ENCODE measurements at regions not wholly inside any gene's neighbourhood (a gene's known extent, or its start where the extent isn't known, plus 50 kb on each side); places are given as distances from the start of the nearest gene placed in this dataset.

GRCh38 chr6:101015541-101015940 lies 134.4 kb upstream of the ASCC3 start:
- no peaks in the 10 kb centered on the region for H3K27me3 Mint-ChIP-seq
- POLR2A ChIA-PET, result no interaction called here
- intact Hi-C loops (cut with DNase I, micrococcal nuclease), result no loop called here
- ATAC-seq, result no peak
- no peak overlapping the region for H3K27ac Mint-ChIP-seq
- no peak for DNase-seq
- peaks cover 26% of the 10 kb centered on the region for H3K4me1 Mint-ChIP-seq
- H3K36me3 Mint-ChIP-seq (ENCODE audit: low read depth), result no peaks in the 10 kb centered on the region
- H3K9me3 Mint-ChIP-seq (ENCODE audit: low read depth), result no peaks in the 10 kb centered on the region
- H3K4me3 Mint-ChIP-seq, result no peak overlapping the region
- CTCF ChIA-PET, result no interaction called here

- intact Hi-C loops (cut with DNase I, micrococcal nuclease), result no loop called here
- Mint-ChIP-seq H3K27me3 (no peaks in the 10 kb centered on the region), H3K4me1 (peaks cover 20% of the 10 kb centered on the region), H3K4me3 (no peak overlapping the region), H3K9me3 (ENCODE audit: low read depth) (no peaks in the 10 kb centered on the region), H3K36me3 (ENCODE audit: low read depth) (no peaks in the 10 kb centered on the region), H3K27ac (no peak overlapping the region)
- ChIA-PET CTCF (no interaction called here), POLR2A (no interaction called here)
- DNase-seq (no peak), ATAC-seq (no peak)
Measured at GRCh38 chr6:101016163-101016562, 135.0 kb upstream of the ASCC3 start.

GRCh38 chr6:101018157-101018556 lies 137.0 kb upstream of the ASCC3 start:
- DNase-seq, result no peak
- Mint-ChIP-seq H3K27me3 (no peaks in the 10 kb centered on the region), H3K36me3 (ENCODE audit: low read depth) (no peaks in the 10 kb centered on the region), H3K27ac (no peak overlapping the region), H3K4me3 (no peak overlapping the region), H3K9me3 (ENCODE audit: low read depth) (no peaks in the 10 kb centered on the region), H3K4me1 (peaks cover 5% of the 10 kb centered on the region)
- CTCF ChIA-PET, result interaction anchor here (0.6 kb wide), 1 partner anchor 102 kb away, joined by 3 read pairs; no protein-coding TSS in a partner anchor
- intact Hi-C loops (cut with DNase I, micrococcal nuclease), result no loop called here
- POLR2A ChIA-PET, result no interaction called here
- ATAC-seq, result no peak

GRCh38 chr6:101021504-101021903 lies 140.4 kb upstream of the ASCC3 start:
- intact Hi-C loops (cut with DNase I, micrococcal nuclease), result no loop called here
- no peaks in the 10 kb centered on the region for H3K36me3 Mint-ChIP-seq (ENCODE audit: low read depth)
- H3K27ac Mint-ChIP-seq, result no peak overlapping the region
- ChIA-PET POLR2A (no interaction called here), CTCF (no interaction called here)
- H3K27me3 Mint-ChIP-seq, result no peaks in the 10 kb centered on the region
- ATAC-seq (no peak), DNase-seq (no peak)
- no peak overlapping the region for H3K4me3 Mint-ChIP-seq
- no peaks in the 10 kb centered on the region for H3K4me1 Mint-ChIP-seq
- peaks cover 2% of the 10 kb centered on the region for H3K9me3 Mint-ChIP-seq (ENCODE audit: low read depth)

- Mint-ChIP-seq H3K9me3 (ENCODE audit: low read depth) (peaks cover 3% of the 10 kb centered on the region), H3K27me3 (peaks cover 2% of the 10 kb centered on the region), H3K36me3 (ENCODE audit: low read depth) (no peaks in the 10 kb centered on the region), H3K4me1 (no peaks in the 10 kb centered on the region), H3K27ac (no peak overlapping the region), H3K4me3 (no peak overlapping the region)
- DNase-seq (no peak), ATAC-seq (no peak)
- CTCF ChIA-PET, result no interaction called here
- intact Hi-C loops (cut with DNase I, micrococcal nuclease), result no loop called here
- POLR2A ChIA-PET, result no interaction called here
Measured at GRCh38 chr6:101042966-101043365, 161.8 kb upstream of the ASCC3 start.

GRCh38 chr6:101058296-101058695 lies 177.2 kb upstream of the ASCC3 start:
- no peak overlapping the region for H3K27ac Mint-ChIP-seq
- H3K4me3 Mint-ChIP-seq, result no peak overlapping the region
- intact Hi-C loops (cut with DNase I, micrococcal nuclease), result no loop called here
- H3K4me1 Mint-ChIP-seq, result no peaks in the 10 kb centered on the region
- POLR2A ChIA-PET, result no interaction called here
- no peak for DNase-seq
- H3K9me3 Mint-ChIP-seq (ENCODE audit: low read depth), result peaks cover 6% of the 10 kb centered on the region
- peaks cover 2% of the 10 kb centered on the region for H3K27me3 Mint-ChIP-seq
- CTCF ChIA-PET, result no interaction called here
- ATAC-seq, result no peak
- no peaks in the 10 kb centered on the region for H3K36me3 Mint-ChIP-seq (ENCODE audit: low read depth)

- H3K4me3 Mint-ChIP-seq, result no peak overlapping the region
- peaks cover 2% of the 10 kb centered on the region for H3K27me3 Mint-ChIP-seq
- no peak overlapping the region for H3K27ac Mint-ChIP-seq
- H3K36me3 Mint-ChIP-seq (ENCODE audit: low read depth), result no peaks in the 10 kb centered on the region
- CTCF ChIA-PET, result no interaction called here
- intact Hi-C loops (cut with DNase I, micrococcal nuclease), result no loop called here
- peaks cover 20% of the 10 kb centered on the region for H3K9me3 Mint-ChIP-seq (ENCODE audit: low read depth)
- POLR2A ChIA-PET, result no interaction called here
- DNase-seq (no peak), ATAC-seq (no peak)
- no peaks in the 10 kb centered on the region for H3K4me1 Mint-ChIP-seq
Measured at GRCh38 chr6:101066481-101066880, 185.4 kb upstream of the ASCC3 start.

GRCh38 chr6:101069191-101069795 lies 188.2 kb upstream of the ASCC3 start:
- H3K9me3 Mint-ChIP-seq (ENCODE audit: low read depth), result peaks cover 16% of the 10 kb centered on the region
- no peaks in the 10 kb centered on the region for H3K4me1 Mint-ChIP-seq
- DNase-seq, result no peak
- ATAC-seq, result no peak
- CTCF ChIA-PET, result no interaction called here
- H3K36me3 Mint-ChIP-seq (ENCODE audit: low read depth), result no peaks in the 10 kb centered on the region
- no peak overlapping the region for H3K27ac Mint-ChIP-seq
- no peak overlapping the region for H3K4me3 Mint-ChIP-seq
- POLR2A ChIA-PET, result no interaction called here
- intact Hi-C loops (cut with DNase I, micrococcal nuclease), result no loop called here
- H3K27me3 Mint-ChIP-seq, result peaks cover 2% of the 10 kb centered on the region

- ATAC-seq, result no peak
- Mint-ChIP-seq H3K27ac (no peak overlapping the region), H3K9me3 (ENCODE audit: low read depth) (peaks cover 10% of the 10 kb centered on the region), H3K36me3 (ENCODE audit: low read depth) (no peaks in the 10 kb centered on the region), H3K4me1 (no peaks in the 10 kb centered on the region), H3K27me3 (peaks cover 2% of the 10 kb centered on the region), H3K4me3 (no peak overlapping the region)
- DNase-seq, result no peak
- intact Hi-C loops (cut with DNase I, micrococcal nuclease), result no loop called here
- ChIA-PET POLR2A (no interaction called here), CTCF (no interaction called here)
Measured at GRCh38 chr6:101070044-101070608, 189.0 kb upstream of the ASCC3 start.

GRCh38 chr6:101077344-101077743 lies 196.2 kb upstream of the ASCC3 start:
- intact Hi-C loops (cut with DNase I, micrococcal nuclease), result no loop called here
- CTCF ChIA-PET, result no interaction called here
- H3K9me3 Mint-ChIP-seq (ENCODE audit: low read depth), result peaks cover 4% of the 10 kb centered on the region
- no peaks in the 10 kb centered on the region for H3K4me1 Mint-ChIP-seq
- H3K36me3 Mint-ChIP-seq (ENCODE audit: low read depth), result no peaks in the 10 kb centered on the region
- DNase-seq, result no peak
- POLR2A ChIA-PET, result no interaction called here
- no peaks in the 10 kb centered on the region for H3K27me3 Mint-ChIP-seq
- no peak for ATAC-seq
- no peak overlapping the region for H3K4me3 Mint-ChIP-seq
- no peak overlapping the region for H3K27ac Mint-ChIP-seq

- ChIA-PET CTCF (no interaction called here), POLR2A (no interaction called here)
- Mint-ChIP-seq H3K4me3 (no peak overlapping the region), H3K4me1 (no peaks in the 10 kb centered on the region), H3K9me3 (ENCODE audit: low read depth) (peaks cover 3% of the 10 kb centered on the region), H3K27me3 (no peaks in the 10 kb centered on the region), H3K27ac (no peak overlapping the region), H3K36me3 (ENCODE audit: low read depth) (no peaks in the 10 kb centered on the region)
- DNase-seq, result no peak
- intact Hi-C loops (cut with DNase I, micrococcal nuclease), result no loop called here
- ATAC-seq, result no peak
Measured at GRCh38 chr6:101079696-101080270, 198.7 kb upstream of the ASCC3 start.

- no peaks in the 10 kb centered on the region for H3K4me1 Mint-ChIP-seq
- no peak overlapping the region for H3K4me3 Mint-ChIP-seq
- intact Hi-C loops (cut with DNase I, micrococcal nuclease), result no loop called here
- peaks cover 3% of the 10 kb centered on the region for H3K9me3 Mint-ChIP-seq (ENCODE audit: low read depth)
- H3K27ac Mint-ChIP-seq, result no peak overlapping the region
- ATAC-seq (no peak), DNase-seq (no peak)
- ChIA-PET POLR2A (no interaction called here), CTCF (no interaction called here)
- no peaks in the 10 kb centered on the region for H3K27me3 Mint-ChIP-seq
- no peaks in the 10 kb centered on the region for H3K36me3 Mint-ChIP-seq (ENCODE audit: low read depth)
Measured at GRCh38 chr6:101080597-101080996, 199.5 kb upstream of the ASCC3 start.
